Spleen (tissue), 7 donors: ENCODE measurements at regions not wholly inside any gene's neighbourhood (a gene's known extent, or its start where the extent isn't known, plus 50 kb on each side); places are given as distances from the start of the nearest gene placed in this dataset.

Source experiments
- CTCF ChIP-seq, 11 experiments: fragments of 200-600 bp in 7 of 11; fragments of 450-650 bp in 4 of 11; sonication (generic) in 4 of 11; IDR thresholded peaks in 8 of 11; conservative IDR thresholded peaks in 3 of 11; 1 replicate in 7 of 11; 2 replicates in 4 of 11; pipeline versions ENCODE4 v1.4.0 to v1.8.0; 2016 to 2021; ENCODE audit warnings: antibody characterized with exemption in 11 of 11, inconsistent platforms in 4 of 11, mild to moderate bottlenecking in 1 of 11
- POLR2A ChIP-seq, 3 donors: fragments of 450-650 bp; IDR thresholded peaks; one replicate each; pipeline ENCODE4 v1.5.1; 2017; ENCODE audit warnings: antibody characterized with exemption in 3 of 3, mild to moderate bottlenecking in 1 of 3
- donor health status: DM: no; HTN: no; CAD: no; lungs with moderate emphysema.
- donor health status: DM: no; HTN: no; CAD: no.
- donor health status: DM: no; HTN: no; CAD: no.

GRCh38 chr12:88914967-88915366 lies 334.7 kb upstream of the KITLG start:
- no peak for TF ChIP-seq POLR2A (IDR thresholded peaks at IDR 0.05)
- no peak for TF ChIP-seq CTCF (IDR thresholded peaks at IDR 0.05 in 8 of 11, conservative IDR thresholded peaks at IDR 0.05 in 3 of 11)
